ENCODE measurements at regions not wholly inside any gene's neighbourhood (a gene's known extent, or its start where the extent isn't known, plus 50 kb on each side); places are given as distances from the start of the nearest gene placed in this dataset.

DNA sequence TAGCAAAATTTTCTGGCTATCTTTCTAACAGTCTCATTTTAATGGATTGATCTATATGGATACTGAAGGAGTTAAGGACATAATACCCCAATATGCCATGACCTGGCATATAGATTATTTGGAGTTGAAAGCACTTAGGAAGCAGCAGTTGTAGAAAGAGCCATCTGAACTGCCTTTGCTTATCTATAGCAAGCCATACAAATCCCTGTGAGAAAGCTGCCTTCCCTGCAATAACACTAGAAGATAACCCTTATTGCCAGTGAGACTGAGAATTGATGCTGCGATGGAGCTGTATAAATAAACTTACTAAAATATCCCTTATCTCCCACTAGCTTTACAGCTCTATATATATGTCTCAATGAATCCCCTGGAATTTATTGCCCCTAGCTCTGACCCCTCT, 346.3 kb downstream of the TECRL start:
- TF ChIP-seq, protein P1, sequence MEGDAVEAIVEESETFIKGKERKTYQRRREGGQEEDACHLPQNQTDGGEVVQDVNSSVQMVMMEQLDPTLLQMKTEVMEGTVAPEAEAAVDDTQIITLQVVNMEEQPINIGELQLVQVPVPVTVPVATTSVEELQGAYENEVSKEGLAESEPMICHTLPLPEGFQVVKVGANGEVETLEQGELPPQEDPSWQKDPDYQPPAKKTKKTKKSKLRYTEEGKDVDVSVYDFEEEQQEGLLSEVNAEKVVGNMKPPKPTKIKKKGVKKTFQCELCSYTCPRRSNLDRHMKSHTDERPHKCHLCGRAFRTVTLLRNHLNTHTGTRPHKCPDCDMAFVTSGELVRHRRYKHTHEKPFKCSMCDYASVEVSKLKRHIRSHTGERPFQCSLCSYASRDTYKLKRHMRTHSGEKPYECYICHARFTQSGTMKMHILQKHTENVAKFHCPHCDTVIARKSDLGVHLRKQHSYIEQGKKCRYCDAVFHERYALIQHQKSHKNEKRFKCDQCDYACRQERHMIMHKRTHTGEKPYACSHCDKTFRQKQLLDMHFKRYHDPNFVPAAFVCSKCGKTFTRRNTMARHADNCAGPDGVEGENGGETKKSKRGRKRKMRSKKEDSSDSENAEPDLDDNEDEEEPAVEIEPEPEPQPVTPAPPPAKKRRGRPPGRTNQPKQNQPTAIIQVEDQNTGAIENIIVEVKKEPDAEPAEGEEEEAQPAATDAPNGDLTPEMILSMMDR (conservative IDR thresholded peaks at IDR 0.05; ENCODE audit: low read length), result no peak
- TF ChIP-seq EZH2phosphoT487 (IDR thresholded peaks at IDR 0.05; ENCODE audit: borderline replicate concordance, low read depth, low read length), result no peak

Data from OCI-LY7 (cell line).